GM10248 (cell line): ENCODE measurements at regions not wholly inside any gene's neighbourhood (a gene's known extent, or its start where the extent isn't known, plus 50 kb on each side); places are given as distances from the start of the nearest gene placed in this dataset.

ENCODE experiments used
- CTCF ChIA-PET: fragments of 300-600 bp; sonication (Branson Sonifier 250); formaldehyde crosslinking; extraction: SDS; loops from one replicate; lab custom pipeline; 2021; ENCODE audit warnings: antibody characterized with exemption; lab: Yijun Ruan, JAX
- POLR2A ChIA-PET: fragments of 350-650 bp; sonication (Branson Sonifier 250); formaldehyde crosslinking; extraction: SDS; loops from one replicate; lab custom pipeline; 2020; ENCODE audit warnings: antibody characterized with exemption; lab: Yijun Ruan, JAX
- DNase-seq: peaks from one replicate; pipeline ENCODE4 v3.0.0; 2012; ENCODE audit errors: extremely low spot score
- CTCF ChIP-seq: IDR thresholded peaks from 2 replicates; pipeline ENCODE4 v1.5.1; 2012; ENCODE audit warnings: mild to moderate bottlenecking, low read depth; ENCODE audit errors: extremely low read depth, missing control alignments, control extremely low read depth

GRCh38 chr3:148641722-148642121 is 56.0 kb upstream of the AGTR1 start:
- DNase-seq = no peak
- ChIA-PET CTCF (no interaction called here), POLR2A (no interaction called here)
- TF ChIP-seq CTCF = no peak

DNA sequence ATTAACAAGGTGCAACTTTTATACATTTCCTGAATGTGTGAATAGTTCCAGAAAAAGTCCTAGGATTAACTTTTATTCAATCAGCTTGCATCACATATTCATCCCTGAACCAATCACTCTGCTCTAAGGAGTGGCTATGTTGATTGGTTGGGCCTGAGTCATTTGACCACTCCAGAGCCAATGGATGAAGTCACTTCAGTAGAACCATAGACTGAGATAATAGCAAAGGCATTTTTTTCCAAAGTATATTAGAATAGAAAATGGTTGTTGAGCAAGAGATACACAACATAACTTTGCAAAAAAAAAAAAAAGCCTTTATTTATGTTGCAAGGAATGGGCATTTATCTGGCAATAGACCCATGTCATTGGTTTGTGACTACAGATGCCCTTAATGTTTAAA is 55.5 kb upstream of the AGTR1 start:
- TF ChIP-seq CTCF = no peak
- ChIA-PET CTCF (interaction anchor here (1.1 kb wide), 1 partner anchor 16 kb away, joined by 3 read pairs; no protein-coding TSS in a partner anchor), POLR2A (no interaction called here)
- DNase-seq = no peak

DNA sequence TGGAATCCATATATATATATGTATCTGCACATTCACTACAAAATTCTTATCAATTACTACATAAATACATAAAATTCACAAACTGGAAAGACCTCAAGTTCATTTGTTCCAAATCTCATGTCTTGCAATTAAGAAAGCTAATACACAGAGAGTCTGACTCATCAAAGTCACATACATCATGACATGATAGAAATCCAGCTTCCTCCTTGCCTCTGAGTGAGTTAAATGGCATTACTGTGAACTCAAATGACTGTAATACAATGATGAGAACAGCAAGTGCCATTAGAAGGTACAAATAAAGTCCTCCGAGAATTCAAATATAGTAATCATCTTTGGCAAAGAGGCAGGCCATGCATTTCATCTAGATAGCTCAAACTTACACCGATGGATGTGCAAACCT is 55.1 kb upstream of the AGTR1 start:
- TF ChIP-seq CTCF = no peak
- no peak for DNase-seq
- POLR2A ChIA-PET = no interaction called here
- CTCF ChIA-PET = interaction anchor here (1.1 to 2.2 kb wide), 4 partner anchors 8 to 27 kb away, joined by 3 to 6 read pairs (median 4); no protein-coding TSS in a partner anchor

GRCh38 chr3:148643389-148643840 is 54.3 kb upstream of the AGTR1 start:
- DNase-seq = no peak
- TF ChIP-seq CTCF = no peak
- ChIA-PET CTCF (interaction anchor here (1.2 to 2.2 kb wide), 4 partner anchors 9 to 44 kb away, joined by 3 to 6 read pairs (median 4); no protein-coding TSS in a partner anchor), POLR2A (interaction anchor here (0.6 kb wide), 1 partner anchor 897 kb away, joined by 3 read pairs; no protein-coding TSS in a partner anchor)

DNA sequence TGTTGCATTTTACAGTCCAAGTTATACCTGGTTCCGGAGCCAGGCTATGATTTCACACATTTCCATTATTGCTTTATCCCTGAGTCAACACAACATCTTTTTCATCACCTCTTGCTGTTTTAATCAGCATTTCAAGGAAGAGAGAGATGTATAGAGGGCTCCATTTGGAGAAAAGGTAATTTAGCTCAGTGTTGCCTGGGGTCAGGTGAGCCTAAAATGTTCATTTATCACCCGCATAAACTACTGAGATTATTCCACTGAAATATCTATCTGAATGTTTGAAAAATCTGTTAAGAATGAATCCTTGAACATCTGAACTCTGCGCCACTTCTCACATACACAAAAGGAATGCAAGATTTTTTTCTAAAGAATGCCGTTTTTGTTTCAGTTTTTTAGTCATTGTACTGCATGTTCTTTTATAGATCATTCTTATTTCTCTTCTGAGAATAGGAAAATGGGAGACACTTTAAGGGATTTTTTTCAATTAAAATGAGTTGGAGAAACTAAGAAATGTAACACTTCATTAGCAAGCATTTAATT is 51.5 kb upstream of the AGTR1 start:
- TF ChIP-seq CTCF = no peak
- CTCF ChIA-PET = interaction anchor here (1.4 kb wide), 1 partner anchor 15 kb away, joined by 5 read pairs; no protein-coding TSS in a partner anchor
- DNase-seq = no peak
- POLR2A ChIA-PET = no interaction called here
